HuH-7.5 (cell line): ENCODE measurements at regions not wholly inside any gene's neighbourhood (a gene's known extent, or its start where the extent isn't known, plus 50 kb on each side); places are given as distances from the start of the nearest gene placed in this dataset.

Source experiments
- DNase-seq: peaks from one replicate; pipeline ENCODE4 v3.0.0; 2011; ENCODE audit warnings: low spot score

DNA sequence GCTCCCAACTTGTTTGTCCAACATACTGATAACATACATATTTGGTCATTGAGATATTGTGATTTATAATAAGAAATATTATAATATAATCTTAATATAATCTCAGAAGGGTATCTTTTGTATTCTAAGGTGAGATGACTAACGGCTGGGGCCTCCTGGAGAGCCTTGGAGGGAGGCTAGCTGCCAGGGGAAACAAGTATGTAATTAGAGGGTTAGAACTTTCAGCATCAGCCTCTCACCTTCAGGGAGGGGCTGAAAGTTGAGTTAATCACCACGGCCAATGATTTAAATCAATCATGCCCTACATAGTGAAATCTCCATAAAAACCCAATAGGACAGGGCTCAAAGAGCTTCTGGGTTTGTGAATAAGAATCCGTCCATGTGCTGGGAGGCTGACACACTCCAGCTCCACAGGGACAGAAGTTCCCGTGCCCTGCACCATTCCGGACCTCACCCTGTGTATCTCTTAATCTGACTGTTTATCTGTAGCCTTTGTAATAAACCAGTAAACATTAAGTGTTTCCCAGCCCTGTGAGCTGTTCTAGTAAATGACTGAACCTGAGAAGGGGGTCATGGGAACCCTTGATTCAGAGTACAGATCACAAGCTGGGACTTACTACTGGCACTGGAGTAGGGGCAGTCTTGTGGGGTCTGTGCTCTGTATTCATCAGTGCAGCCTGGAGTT is 86.3 kb upstream of the STEAP1B start:
- DNase-seq: no peak

DNA sequence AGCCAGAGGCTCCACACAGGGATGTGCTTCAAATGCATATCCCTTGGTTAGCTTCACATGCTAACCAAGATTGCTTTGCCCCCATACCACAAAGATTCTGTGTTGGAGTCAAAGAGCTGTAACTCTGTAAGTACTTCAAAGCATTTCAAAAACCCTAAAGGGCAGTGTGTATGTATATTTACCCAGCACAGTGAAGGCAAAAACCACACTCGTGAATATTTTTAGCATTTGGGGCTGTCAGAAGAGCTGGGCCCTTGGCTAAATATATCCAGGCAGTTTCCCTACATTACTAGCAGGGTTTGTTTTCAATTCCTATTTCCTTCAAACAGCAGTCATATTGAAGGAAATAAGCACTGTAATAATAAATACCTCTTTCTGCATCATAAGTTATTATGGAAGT is 84.2 kb upstream of the STEAP1B start:
- DNase-seq: no peak

GRCh38 chr7:22582863-22583622 is 83.1 kb upstream of the STEAP1B start:
- no peak for DNase-seq

GRCh38 chr7:22581099-22581498 is 81.1 kb upstream of the STEAP1B start:
- no peak for DNase-seq

- no peak for DNase-seq
Observed at GRCh38 chr7:22579961-22580360, 80.0 kb upstream of the STEAP1B start.

- no peak for DNase-seq
Observed at GRCh38 chr7:22578007-22578733, 78.2 kb upstream of the STEAP1B start.

DNA sequence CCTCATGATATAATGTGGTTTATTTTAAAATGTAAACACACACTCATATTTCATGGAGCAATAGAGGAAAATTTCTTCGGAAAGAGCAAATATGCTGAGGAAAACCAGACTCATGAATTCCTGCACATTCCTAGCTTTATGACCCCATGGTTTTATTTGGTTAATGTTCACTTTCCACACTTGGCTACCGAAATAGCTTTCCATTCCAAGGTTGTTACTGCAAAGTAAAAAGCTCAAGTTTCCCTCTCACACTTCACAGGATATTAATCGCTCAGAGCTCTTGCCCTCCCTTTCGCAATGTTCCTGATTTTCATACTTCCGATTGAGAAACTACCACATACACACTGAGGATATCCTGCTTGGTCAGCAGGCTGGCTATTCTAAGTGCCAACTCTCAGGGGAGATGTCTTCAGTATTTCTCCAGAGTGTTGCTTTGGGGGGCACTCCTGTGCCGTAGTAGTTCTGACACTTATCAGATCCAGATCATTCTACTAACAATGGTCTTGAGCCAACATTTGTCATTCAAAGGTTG is 77.5 kb upstream of the STEAP1B start:
- DNase-seq: no peak

GRCh38 chr7:22576612-22577469 is 76.9 kb upstream of the STEAP1B start:
- DNase-seq: no peak

- no peak for DNase-seq
Observed at GRCh38 chr7:22574754-22575520, 74.9 kb upstream of the STEAP1B start.

- DNase-seq: no peak
Observed at GRCh38 chr7:22572937-22573336, 72.9 kb upstream of the STEAP1B start.

- no peak for DNase-seq
Observed at GRCh38 chr7:22572292-22572691, 72.3 kb upstream of the STEAP1B start.

- DNase-seq: no peak
Observed at GRCh38 chr7:22571766-22572165, 71.8 kb upstream of the STEAP1B start.

GRCh38 chr7:22569586-22570321 is 69.8 kb upstream of the STEAP1B start:
- no peak for DNase-seq

DNA sequence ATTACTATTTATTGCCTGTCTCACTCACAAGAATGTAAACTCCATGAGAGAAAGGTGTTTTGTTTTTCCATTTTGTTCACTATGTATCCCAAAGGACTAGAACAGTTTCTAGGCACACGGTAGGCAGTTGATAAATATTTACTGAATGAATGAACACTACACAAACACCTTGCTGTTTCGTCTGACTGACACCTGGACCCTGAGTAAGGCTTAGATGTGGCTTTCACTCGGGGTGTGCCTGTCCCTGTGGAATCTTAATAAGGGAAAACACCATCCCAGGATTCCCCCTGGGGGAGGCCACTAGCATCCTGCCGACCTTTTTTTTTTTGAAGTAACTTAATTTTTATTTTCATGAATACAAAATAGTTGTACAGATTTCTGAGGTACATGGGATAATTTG is 66.6 kb upstream of the STEAP1B start:
- no peak for DNase-seq

- no peak for DNase-seq
Observed at GRCh38 chr7:22566176-22566575, 66.2 kb upstream of the STEAP1B start.

DNA sequence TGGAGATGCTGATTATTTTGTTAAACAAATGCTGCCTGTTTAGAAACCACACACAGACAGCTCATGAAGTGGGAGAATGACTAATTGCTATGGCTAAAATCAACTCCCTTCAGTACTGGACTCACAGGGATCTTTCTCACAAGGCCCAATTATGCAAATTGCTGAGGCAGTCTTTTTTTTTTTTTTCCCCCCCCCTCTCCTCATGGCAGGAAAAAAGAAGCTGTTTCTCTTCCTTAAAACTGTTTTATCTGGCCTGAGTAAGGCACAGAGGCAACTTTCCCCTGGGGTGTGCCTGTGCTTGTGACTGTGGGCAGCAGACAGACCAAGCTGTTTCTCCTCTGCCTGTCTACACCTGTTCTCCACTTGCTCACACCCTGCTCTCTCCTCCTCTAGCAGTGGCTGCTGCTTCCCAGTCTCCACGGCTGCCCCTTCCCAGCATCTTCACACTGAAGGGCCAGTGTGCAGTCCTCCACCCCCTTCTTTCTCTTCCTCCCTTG is 65.4 kb upstream of the STEAP1B start:
- DNase-seq: no peak

DNA sequence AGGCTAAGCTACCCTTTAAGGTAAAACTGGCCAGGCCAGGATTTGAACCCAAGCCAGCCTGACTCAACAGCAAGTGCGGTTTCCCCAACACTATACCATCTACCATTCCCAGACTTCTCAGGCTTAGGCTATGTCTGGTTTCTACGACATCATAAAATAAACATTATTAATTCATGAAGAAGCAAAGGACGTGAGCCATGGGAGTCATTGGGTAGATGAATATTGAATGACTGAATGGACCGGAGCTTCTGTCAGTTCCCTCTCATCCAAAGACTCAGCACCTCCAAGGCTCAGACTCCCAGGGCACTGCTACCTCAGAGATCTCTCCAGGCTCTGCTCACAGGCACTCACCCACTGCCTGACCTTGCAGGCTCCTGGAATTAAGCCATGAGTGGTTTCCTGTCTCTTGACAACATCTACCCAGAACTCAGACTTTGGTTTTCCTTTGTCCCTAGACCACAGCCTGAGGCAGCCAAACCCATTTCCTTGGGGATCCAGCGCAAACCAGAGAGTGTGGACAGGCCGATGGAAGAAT is 64.6 kb upstream of the STEAP1B start:
- no peak for DNase-seq

- no peak for DNase-seq
Observed at GRCh38 chr7:22563621-22564241, 63.7 kb upstream of the STEAP1B start.

DNA sequence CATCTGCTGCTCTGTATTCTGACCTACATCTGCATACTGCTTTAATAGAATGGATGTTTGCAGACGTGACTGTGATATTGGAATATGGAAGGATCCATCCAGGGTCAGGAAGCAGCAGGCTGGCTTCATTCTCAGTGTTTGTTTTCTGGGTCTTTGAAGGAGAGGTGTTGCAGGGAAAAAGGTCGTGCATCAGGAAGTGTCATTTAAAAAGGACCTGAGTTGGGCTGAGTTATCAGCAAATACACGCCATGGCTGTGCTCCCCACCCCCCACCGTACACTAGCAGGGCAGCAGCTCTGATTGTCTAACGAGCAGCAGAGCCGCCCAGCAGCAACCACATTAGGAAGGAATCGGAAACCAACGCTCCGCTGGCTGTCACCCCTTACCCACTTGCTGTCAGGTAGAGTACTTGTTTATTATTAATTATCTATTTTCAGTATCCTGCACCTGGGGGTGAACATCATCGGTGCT is 63.1 kb upstream of the STEAP1B start:
- DNase-seq: no peak
